HCT116 (cell line): ENCODE measurements at regions not wholly inside any gene's neighbourhood (a gene's known extent, or its start where the extent isn't known, plus 50 kb on each side); places are given as distances from the start of the nearest gene placed in this dataset.

Experiments
- ATAC-seq: fragments of 200-7000 bp; cut with Tn5 transposase; 2 replicates; pipeline ENCODE4 v1.9.1; 2020; ENCODE audit warnings: mild to moderate bottlenecking, moderate library complexity
- BruUV-seq: library from RNA; stranded (reverse); fragments of 400-500 nt; replicated peaks from 2 replicates; lab custom pipeline; 2021; lab: Mats Ljungman, UMichigan
- CTCF ChIA-PET: fragments of 300-600 bp; sonication (Branson Sonifier 250); formaldehyde crosslinking; loops from one replicate; lab custom pipeline; 2021; ENCODE audit warnings: antibody characterized with exemption; lab: Charles Lee
- POLR2A ChIA-PET: fragments of 300-600, 350-600 bp; sonication (Branson Sonifier 250); formaldehyde crosslinking; loops from one replicate; lab custom pipeline; 2021; ENCODE audit warnings: antibody characterized with exemption; lab: Charles Lee
- RAD21 ChIA-PET, 2 experiments: fragments of 300-600 bp; sonication (Branson Sonifier 250); formaldehyde crosslinking; loops; one replicate each; lab custom pipeline; 2023; ENCODE audit warnings: low total read pairs in 2 of 2; ENCODE audit not compliant: uncharacterized antibody in 2 of 2, unreplicated experiment in 2 of 2, low non-redundant PET in 1 of 2; lab: Charles Lee
- DNase-seq: peaks from one replicate; pipeline ENCODE4 v3.0.0-alpha.2; 2010; ENCODE audit warnings: low read depth, low spot score
- H2AFZ ChIP-seq: fragments of 200-600 bp; shearing (Covaris generic), sonication (generic); 2 replicates; pipeline ENCODE4 v1.6.1; 2017; ENCODE audit warnings: low read depth, mixed run types, mixed read lengths, antibody characterized with exemption, low read length; ENCODE audit not compliant: poor library complexity, severe bottlenecking
- H3K27ac ChIP-seq: 2 replicates; pipeline ENCODE4 v1.5.1; 2012; ENCODE audit warnings: low read depth, low read length
- H3K27me3 ChIP-seq: fragments of 200-600 bp; sonication (generic); 2 replicates; pipeline ENCODE4 v1.6.1; 2016; ENCODE audit warnings: mixed run types, low read length, mixed read lengths; ENCODE audit not compliant: insufficient read depth
- H3K36me3 ChIP-seq, 2 experiments: fragments of 200-500 bp in 1 of 2; fragments of 200-600 bp in 1 of 2; sonication (Bioruptor generic) in 1 of 2; sonication (generic) in 1 of 2; 2 replicates each; pipeline versions ENCODE4 v1.5.1 to v1.6.1; 2014 to 2016; ENCODE audit warnings: low read length in 2 of 2, inconsistent platforms in 1 of 2, mixed read lengths in 1 of 2, mixed run types in 1 of 2; ENCODE audit not compliant: insufficient read depth in 2 of 2, control insufficient read depth in 1 of 2
- H3K4me1 ChIP-seq, 2 experiments: fragments of 200-600 bp in 1 of 2; sonication (generic) in 1 of 2; 2 replicates each; pipeline versions ENCODE4 v1.5.1 to v1.6.1; 2012 to 2017; ENCODE audit warnings: low read length in 2 of 2, inconsistent platforms in 1 of 2, mild to moderate bottlenecking in 1 of 2, mixed read lengths in 1 of 2, mixed run types in 1 of 2, moderate library complexity in 1 of 2; ENCODE audit not compliant: insufficient read depth in 2 of 2, control insufficient read depth in 1 of 2
- H3K4me2 ChIP-seq: fragments of 200-600 bp; sonication (generic); 2 replicates; pipeline ENCODE4 v1.6.1; 2017; ENCODE audit warnings: mixed run types, low read length, mixed read lengths
- H3K4me3 ChIP-seq, 2 experiments: fragments of 200-600 bp in 1 of 2; sonication (generic) in 1 of 2; replicated peaks in 1 of 2; 2 replicates each; pipeline ENCODE4 v1.5.1; 2011 to 2016; ENCODE audit warnings: low read length in 2 of 2, control low read depth in 1 of 2, low read depth in 1 of 2, mild to moderate bottlenecking in 1 of 2, mixed read lengths in 1 of 2, mixed run types in 1 of 2
- H3K79me2 ChIP-seq: fragments of 200-600 bp; sonication (generic); 2 replicates; pipeline ENCODE4 v1.6.1; 2017; ENCODE audit warnings: mild to moderate bottlenecking, mixed run types, low read length, moderate library complexity, mixed read lengths; ENCODE audit not compliant: insufficient read depth
- H3K9ac ChIP-seq: fragments of 200-600 bp; sonication (generic); 2 replicates; pipeline ENCODE4 v1.6.1; 2016; ENCODE audit warnings: low read length, mixed read lengths
- H3K9me2 ChIP-seq: fragments of 200-600 bp; sonication (generic), shearing (Covaris generic); 2 replicates; pipeline ENCODE4 v1.6.1; 2017; ENCODE audit warnings: mixed run types, mild to moderate bottlenecking, moderate library complexity; ENCODE audit not compliant: insufficient read depth
- H3K9me3 ChIP-seq, 2 experiments: fragments of 200-500 bp in 1 of 2; fragments of 200-600 bp in 1 of 2; sonication (Bioruptor generic) in 1 of 2; sonication (generic) in 1 of 2; 2 replicates each; pipeline ENCODE4 v1.6.1; 2014 to 2017; ENCODE audit warnings: low read length in 2 of 2, mixed read lengths in 2 of 2, inconsistent platforms in 1 of 2, low read depth in 1 of 2, mild to moderate bottlenecking in 1 of 2, mixed run types in 1 of 2, moderate library complexity in 1 of 2; ENCODE audit not compliant: control insufficient read depth in 1 of 2, insufficient read depth in 1 of 2
- H4K20me1 ChIP-seq: fragments of 200-600 bp; sonication (generic), shearing (Covaris generic); 2 replicates; pipeline ENCODE4 v1.6.1; 2017; ENCODE audit warnings: mixed run types, mild to moderate bottlenecking, moderate library complexity; ENCODE audit not compliant: insufficient read depth
- CEBPB ChIP-seq: IDR thresholded peaks from 2 replicates; pipeline ENCODE4 v1.6.1; 2012; ENCODE audit warnings: low read depth
- EGR1 ChIP-seq: IDR thresholded peaks from 2 replicates; pipeline ENCODE4 v1.6.1; 2012; ENCODE audit warnings: low read depth
- MAX ChIP-seq: IDR thresholded peaks from 2 replicates; pipeline ENCODE4 v1.6.1; 2012
- POLR2A ChIP-seq: IDR thresholded peaks from 2 replicates; pipeline ENCODE4 v1.7.0; 2011; ENCODE audit warnings: borderline replicate concordance; ENCODE audit not compliant: insufficient read depth, insufficient read length; ENCODE audit errors: extremely low read depth
- POLR2AphosphoS5 ChIP-seq: IDR thresholded peaks from 2 replicates; pipeline ENCODE4 v1.6.1; 2011; ENCODE audit warnings: mild to moderate bottlenecking, low read depth, low read length, moderate library complexity
- REST ChIP-seq: IDR thresholded peaks from 2 replicates; pipeline ENCODE4 v1.6.1; 2012; ENCODE audit warnings: low read depth
- SP1 ChIP-seq: IDR thresholded peaks from 2 replicates; pipeline ENCODE4 v1.6.1; 2012; ENCODE audit warnings: low read depth
- TCF7L2 ChIP-seq: IDR thresholded peaks from 2 replicates; pipeline ENCODE4 v1.7.0; 2011; ENCODE audit warnings: borderline replicate concordance, inconsistent platforms; ENCODE audit not compliant: insufficient read depth, insufficient read length; ENCODE audit errors: extremely low read depth
- YY1 ChIP-seq: IDR thresholded peaks from 2 replicates; pipeline ENCODE4 v1.6.1; 2011; ENCODE audit warnings: low read length, low read depth, moderate library complexity, mild to moderate bottlenecking; ENCODE audit not compliant: insufficient replicate concordance; ENCODE audit errors: extremely low read depth
- ZBTB33 ChIP-seq: IDR thresholded peaks from 2 replicates; pipeline ENCODE4 v1.6.1; 2011; ENCODE audit warnings: mild to moderate bottlenecking, low read length, moderate library complexity; ENCODE audit not compliant: insufficient replicate concordance; ENCODE audit errors: extremely low read depth
- ZNF274 ChIP-seq: fragments of 200-500 bp; sonication (Bioruptor generic); IDR thresholded peaks from 2 replicates; pipeline ENCODE4 v1.6.1; 2014; ENCODE audit warnings: mild to moderate bottlenecking, low read depth, low read length, inconsistent platforms
- intact Hi-C: fragments of 100-400 bp; cut with micrococcal nuclease; formaldehyde crosslinking; loops from 2 replicates; pipeline ENCODE4 v1.10.0; 2022

- no peak for TF ChIP-seq ZBTB33
- no peak for TF ChIP-seq EGR1
- TF ChIP-seq, all 23 proteins: peak for 0
Measured at GRCh38 chr2:228430986-228431385, 249.5 kb upstream of the SPHKAP start (continued).

GRCh38 chr2:228426502-228427216 lies 245.2 kb upstream of the SPHKAP start:
- no peaks in the 10 kb centered on the region for H3K9me2 ChIP-seq
- CTCF ChIA-PET: no interaction called here
- no peaks in the 10 kb centered on the region for H4K20me1 ChIP-seq
- peak overlapping the region; percentile 53; the same call in 1 of the 2 replicates for H3K9ac ChIP-seq
- H3K4me1 ChIP-seq: peaks cover 8 to 9% of the 10 kb centered on the region in 2 experiments; a peak in 3 of 4 replicates
- peak overlapping the region; percentile 29 to 51; a peak in 3 of 4 replicates for H3K4me3 ChIP-seq
- H3K4me2 ChIP-seq: peak overlapping the region; percentile 73
- H3K27ac ChIP-seq: peak overlapping the region; percentile 44; the same call in 1 of the 2 replicates
- ATAC-seq: no peak
- no TSS peak for BruUV-seq
- no peaks in the 10 kb centered on the region for H3K27me3 ChIP-seq
- no peak for DNase-seq
- RAD21 ChIA-PET: no interaction called here
- POLR2A ChIA-PET: interaction anchor here (1.5 kb wide), 1 partner anchor 12 kb away, joined by 3 read pairs; no protein-coding TSS in a partner anchor
- no peaks in the 10 kb centered on the region for H3K36me3 ChIP-seq
- TF ChIP-seq POLR2A: no peak
- no peak for TF ChIP-seq ZBTB33
- no peak for TF ChIP-seq REST
- TF ChIP-seq SP1: no peak
- no peak for TF ChIP-seq YY1
- TF ChIP-seq CEBPB: no peak
- no peak for TF ChIP-seq ZNF274
- TF ChIP-seq MAX: no peak
- TF ChIP-seq TCF7L2: no peak
- no peak for TF ChIP-seq POLR2AphosphoS5
- intact Hi-C loops: no loop called here
- no peak overlapping the region for H2AFZ ChIP-seq
- H3K9me3 ChIP-seq: peaks cover 0 to 5% of the 10 kb centered on the region in 2 experiments; a peak in 1 of 4 replicates
- H3K79me2 ChIP-seq: no peaks in the 10 kb centered on the region
